GM12875 (cell line): ENCODE measurements at regions not wholly inside any gene's neighbourhood (a gene's known extent, or its start where the extent isn't known, plus 50 kb on each side); places are given as distances from the start of the nearest gene placed in this dataset.

Source experiments
- H3K4me3 ChIP-seq: one replicate; pipeline ENCODE4 v1.5.1; 2011; ENCODE audit warnings: low read depth, low read length, control low read depth
- CTCF ChIP-seq: IDR thresholded peaks from 2 replicates; pipeline ENCODE4 v1.5.1; 2011; ENCODE audit warnings: low read depth, mild to moderate bottlenecking, control low read depth, inconsistent platforms, low read length, moderate library complexity, borderline replicate concordance; ENCODE audit not compliant: insufficient read depth

DNA sequence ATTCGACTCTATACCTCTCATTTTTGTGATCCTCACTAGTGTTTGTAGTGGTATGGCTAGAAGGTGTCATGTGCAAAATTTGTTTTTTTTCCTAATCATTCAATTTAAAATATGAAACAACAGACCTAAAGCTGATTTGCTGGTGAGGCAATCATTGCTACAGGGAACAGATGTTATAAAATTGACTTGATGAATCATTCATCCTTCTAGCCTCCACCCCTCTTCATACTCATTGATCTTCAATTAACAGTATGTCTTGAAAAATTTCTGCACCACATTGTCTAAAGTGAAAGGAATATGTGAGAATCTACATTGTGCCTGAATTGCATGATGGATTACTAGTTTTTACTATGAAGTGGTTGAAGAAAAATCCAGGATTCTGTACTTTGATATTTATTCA lies 349.0 kb upstream of the NAV3 start:
- TF ChIP-seq CTCF, result no peak
- no peak overlapping the region for H3K4me3 ChIP-seq

DNA sequence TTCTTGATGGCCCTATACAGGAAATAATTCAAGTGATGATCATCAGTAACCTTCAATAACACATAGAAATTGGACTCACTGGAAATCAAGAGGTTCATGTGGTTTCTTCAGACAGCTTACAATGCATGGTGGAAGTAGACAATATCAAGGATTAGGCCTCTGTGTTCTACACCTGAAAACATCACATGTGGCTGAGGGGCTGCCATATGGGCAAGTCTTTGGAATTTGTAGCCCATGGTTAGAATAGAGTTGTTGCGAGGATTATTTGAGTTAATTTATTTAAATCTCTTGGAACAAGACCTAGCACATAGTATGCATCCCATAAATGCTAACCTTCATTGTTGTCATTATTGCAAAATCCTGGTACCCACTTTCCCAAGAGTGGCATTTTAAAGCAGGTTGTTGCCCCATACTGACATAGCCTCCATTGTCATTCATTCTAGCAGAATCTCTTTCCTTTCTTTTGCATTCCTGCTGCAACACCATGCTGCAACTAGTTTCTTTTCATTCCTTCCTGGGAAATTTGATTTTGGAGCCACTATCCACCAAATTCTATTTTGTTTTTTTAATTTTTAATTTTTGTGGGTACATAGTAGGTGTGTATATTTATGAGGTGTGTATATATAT lies 352.7 kb upstream of the NAV3 start:
- no peak for TF ChIP-seq CTCF

DNA sequence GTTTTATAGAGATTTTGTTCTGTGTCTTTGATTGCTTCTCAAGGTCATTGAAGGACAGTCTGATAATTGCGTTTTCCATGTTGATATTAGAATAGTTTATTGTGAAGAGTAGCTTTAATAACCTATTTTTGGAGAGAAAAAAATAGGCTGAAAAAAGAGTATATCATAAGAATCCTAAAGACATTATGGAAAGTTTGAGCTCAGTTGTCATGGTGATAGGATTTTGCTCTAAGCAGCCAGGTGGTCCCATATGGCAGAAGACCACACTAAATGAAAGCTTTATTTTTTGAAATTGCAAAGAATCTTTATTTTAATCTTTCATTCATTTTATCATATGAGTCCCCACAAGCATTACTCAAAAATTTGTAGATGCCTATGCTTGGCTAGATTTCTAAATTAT lies 358.9 kb upstream of the NAV3 start:
- TF ChIP-seq CTCF, result no peak
- H3K4me3 ChIP-seq, result no peak overlapping the region

More for the DNA sequence above, 352.7 kb upstream of the NAV3 start:
- no peak overlapping the region for H3K4me3 ChIP-seq

GRCh38 chr12:77469578-77470333 lies 360.9 kb upstream of the NAV3 start:
- H3K4me3 ChIP-seq, result no peak overlapping the region
- TF ChIP-seq CTCF, result no peak

DNA sequence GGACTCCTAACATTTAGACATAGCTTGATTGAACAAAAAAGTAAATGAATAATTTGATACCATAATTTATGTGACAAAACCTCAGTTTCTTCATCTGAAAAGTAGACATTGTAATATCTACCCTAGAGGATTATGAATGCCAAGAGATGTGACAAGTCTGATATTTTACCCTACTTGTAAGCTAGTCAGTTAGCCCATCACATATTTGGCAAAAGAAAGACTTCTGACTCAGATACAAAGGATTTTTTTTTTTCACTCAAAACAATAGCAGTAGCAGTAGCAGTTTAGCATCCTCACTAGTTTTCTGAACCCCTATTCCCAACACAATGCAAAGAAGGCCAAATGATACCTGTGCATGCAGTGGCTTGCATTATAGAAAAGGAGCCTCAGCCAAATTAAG lies 377.3 kb upstream of the E2F7 start:
- TF ChIP-seq CTCF, result no peak
- no peak overlapping the region for H3K4me3 ChIP-seq

- no peak overlapping the region for H3K4me3 ChIP-seq
- no peak for TF ChIP-seq CTCF
Observed at GRCh38 chr12:77439749-77440148, 374.4 kb upstream of the E2F7 start.

GRCh38 chr12:77438644-77439043 lies 373.3 kb upstream of the E2F7 start:
- no peak for TF ChIP-seq CTCF
- H3K4me3 ChIP-seq, result no peak overlapping the region
